Loucy (cell line): ENCODE measurements at regions not wholly inside any gene's neighbourhood (a gene's known extent, or its start where the extent isn't known, plus 50 kb on each side); places are given as distances from the start of the nearest gene placed in this dataset.

ENCODE experiments used
- EZH2phosphoT487 ChIP-seq: fragments of 200-600 bp; IDR thresholded peaks from 2 replicates; pipeline ENCODE4 v1.6.1; 2018; ENCODE audit warnings: antibody characterized with exemption, mild to moderate bottlenecking, moderate library complexity, borderline replicate concordance
- TF ChIP-seq, protein P1 (sequence below): fragments of 200-600 bp; sonication (generic); conservative IDR thresholded peaks from 2 replicates; pipeline ENCODE4 v1.5.1; 2014; ENCODE audit warnings: mild to moderate bottlenecking, antibody characterized with exemption, low read length

DNA sequence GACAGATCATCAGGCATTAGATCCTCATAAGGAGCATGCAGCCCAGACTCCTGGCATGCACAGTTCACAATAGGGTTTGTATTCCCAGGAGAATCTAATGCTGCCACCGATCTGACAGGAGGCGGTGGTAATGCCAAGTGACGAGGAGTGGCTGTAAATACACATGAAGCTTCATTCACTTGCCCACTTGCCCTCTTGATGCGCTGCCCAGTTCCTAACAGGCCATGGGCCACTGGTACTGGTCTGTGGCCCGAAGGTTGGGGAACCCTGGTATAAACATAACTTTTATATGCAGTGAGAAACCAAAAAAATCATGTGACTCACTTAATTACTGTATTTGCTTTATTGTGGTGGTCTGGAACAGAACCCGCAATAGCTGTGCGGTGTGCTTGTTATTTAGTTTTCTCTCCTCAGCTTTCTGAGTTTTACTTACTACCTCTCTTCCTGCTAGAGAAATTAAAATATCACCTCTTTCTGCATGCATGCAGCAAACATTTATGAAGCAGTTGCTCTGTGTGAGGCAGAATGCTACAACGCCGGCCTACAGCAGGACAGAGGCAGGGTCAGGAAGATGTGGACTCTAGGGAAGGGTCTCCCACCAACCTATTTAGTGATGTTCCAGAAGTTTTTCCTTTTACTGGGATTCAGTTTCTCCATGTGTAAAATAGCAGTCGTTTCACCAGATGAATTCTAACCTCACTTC is 151.3 kb downstream of the MAF start:
- TF ChIP-seq, protein P1, sequence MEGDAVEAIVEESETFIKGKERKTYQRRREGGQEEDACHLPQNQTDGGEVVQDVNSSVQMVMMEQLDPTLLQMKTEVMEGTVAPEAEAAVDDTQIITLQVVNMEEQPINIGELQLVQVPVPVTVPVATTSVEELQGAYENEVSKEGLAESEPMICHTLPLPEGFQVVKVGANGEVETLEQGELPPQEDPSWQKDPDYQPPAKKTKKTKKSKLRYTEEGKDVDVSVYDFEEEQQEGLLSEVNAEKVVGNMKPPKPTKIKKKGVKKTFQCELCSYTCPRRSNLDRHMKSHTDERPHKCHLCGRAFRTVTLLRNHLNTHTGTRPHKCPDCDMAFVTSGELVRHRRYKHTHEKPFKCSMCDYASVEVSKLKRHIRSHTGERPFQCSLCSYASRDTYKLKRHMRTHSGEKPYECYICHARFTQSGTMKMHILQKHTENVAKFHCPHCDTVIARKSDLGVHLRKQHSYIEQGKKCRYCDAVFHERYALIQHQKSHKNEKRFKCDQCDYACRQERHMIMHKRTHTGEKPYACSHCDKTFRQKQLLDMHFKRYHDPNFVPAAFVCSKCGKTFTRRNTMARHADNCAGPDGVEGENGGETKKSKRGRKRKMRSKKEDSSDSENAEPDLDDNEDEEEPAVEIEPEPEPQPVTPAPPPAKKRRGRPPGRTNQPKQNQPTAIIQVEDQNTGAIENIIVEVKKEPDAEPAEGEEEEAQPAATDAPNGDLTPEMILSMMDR: no peak
- no peak for TF ChIP-seq EZH2phosphoT487
